Neural progenitor cell (in vitro differentiated cells): ENCODE measurements at regions not wholly inside any gene's neighbourhood (a gene's known extent, or its start where the extent isn't known, plus 50 kb on each side); places are given as distances from the start of the nearest gene placed in this dataset.

ENCODE experiments used
- DNase-seq: peaks from one replicate; pipeline ENCODE4 v3.0.0-alpha.2; 2016; ENCODE audit warnings: low spot score
- H2AFZ ChIP-seq: fragments of 200-600 bp; sonication (generic); replicated peaks from 2 replicates; pipeline ENCODE4 v1.6.1; 2016; ENCODE audit warnings: antibody characterized with exemption
- H3F3A ChIP-seq: fragments of 200-600 bp; sonication (generic); 2 replicates; pipeline ENCODE4 v1.6.1; 2016; ENCODE audit warnings: antibody characterized with exemption, low read depth
- H3K27ac ChIP-seq: fragments of 200-600 bp; sonication (generic); 2 replicates; pipeline ENCODE4 v1.5.1; 2016; ENCODE audit warnings: mild to moderate bottlenecking
- H3K27me3 ChIP-seq: fragments of 200-600 bp; sonication (generic); 2 replicates; pipeline ENCODE4 v1.6.1; 2016; ENCODE audit warnings: mild to moderate bottlenecking, moderate library complexity
- H3K36me3 ChIP-seq: fragments of 200-600 bp; sonication (generic); 2 replicates; pipeline ENCODE4 v1.5.1; 2016
- H3K4me1 ChIP-seq: fragments of 200-600 bp; sonication (generic); 2 replicates; pipeline ENCODE4 v1.6.1; 2016; ENCODE audit warnings: mixed run types
- H3K4me2 ChIP-seq: fragments of 200-600 bp; sonication (generic); 2 replicates; pipeline ENCODE4 v1.6.1; 2016
- H3K4me3 ChIP-seq: fragments of 200-600 bp; sonication (generic); 2 replicates; pipeline ENCODE4 v1.5.1; 2016
- H3K79me2 ChIP-seq: fragments of 200-600 bp; sonication (generic); 2 replicates; pipeline ENCODE4 v1.6.1; 2016; ENCODE audit warnings: low read depth
- H3K9ac ChIP-seq: fragments of 200-600 bp; sonication (generic); 2 replicates; pipeline ENCODE4 v1.6.1; 2016
- H3K9me3 ChIP-seq: fragments of 200-600 bp; sonication (generic); 2 replicates; pipeline ENCODE4 v1.5.1; 2016; ENCODE audit warnings: low read depth
- H4K20me1 ChIP-seq: fragments of 200-600 bp; sonication (generic); 2 replicates; pipeline ENCODE4 v1.6.1; 2016; ENCODE audit warnings: low read depth
- H3K27ac Mint-ChIP-seq: 3 replicates; pipeline ENCODE4 v1.8.0; 2021; ENCODE audit warnings: mixed read lengths
- H3K27me3 Mint-ChIP-seq: 2 replicates; pipeline ENCODE4 v1.8.0; 2022; ENCODE audit warnings: low read depth, mild to moderate bottlenecking, inconsistent platforms, moderate library complexity, mixed read lengths; ENCODE audit not compliant: insufficient read depth
- H3K36me3 Mint-ChIP-seq: 3 replicates; pipeline ENCODE4 v1.8.0; 2021; ENCODE audit warnings: mixed read lengths
- H3K4me1 Mint-ChIP-seq: 3 replicates; pipeline ENCODE4 v1.8.0; 2021; ENCODE audit warnings: mixed read lengths
- H3K4me3 Mint-ChIP-seq: 3 replicates; pipeline ENCODE4 v1.8.0; 2021; ENCODE audit warnings: mild to moderate bottlenecking, moderate library complexity, mixed read lengths
- H3K9me3 Mint-ChIP-seq: 3 replicates; pipeline ENCODE4 v1.8.0; 2020; ENCODE audit warnings: mixed read lengths
- CTCF ChIP-seq: fragments of 200-600 bp; sonication (generic); IDR thresholded peaks from 2 replicates; pipeline ENCODE4 v1.5.1; 2017; ENCODE audit warnings: antibody characterized with exemption, mild to moderate bottlenecking
- EZH2 ChIP-seq: fragments of 200-600 bp; sonication (generic); IDR thresholded peaks from 2 replicates; pipeline ENCODE4 v1.6.1; 2017; ENCODE audit warnings: antibody characterized with exemption, mild to moderate bottlenecking, moderate library complexity
- EZH2phosphoT487 ChIP-seq: fragments of 200-600 bp; sonication (generic); IDR thresholded peaks from 2 replicates; pipeline ENCODE4 v1.6.1; 2017; ENCODE audit warnings: antibody characterized with exemption

- TF ChIP-seq EZH2, result peak; percentile 63
- peak; percentile 20 for TF ChIP-seq EZH2phosphoT487
- no peak for TF ChIP-seq CTCF
- H3K27me3 Mint-ChIP-seq, result peaks cover 60% of the 10 kb centered on the region
- Histone ChIP-seq H3F3A (no peaks in the 10 kb centered on the region), H3K27me3 (peaks cover 91% of the 10 kb centered on the region), H4K20me1 (peaks cover 35% of the 10 kb centered on the region), H3K9me3 (no peaks in the 10 kb centered on the region), H3K36me3 (no peaks in the 10 kb centered on the region), H3K4me2 (peak overlapping the region; percentile 66), H3K4me3 (peak overlapping the region; percentile 35), H3K9ac (no peak overlapping the region), H3K79me2 (no peaks in the 10 kb centered on the region), H3K4me1 (peaks cover 14% of the 10 kb centered on the region), H3K27ac (no peak overlapping the region), H2AFZ (no peak overlapping the region)
- peaks cover 2% of the 10 kb centered on the region for H3K4me1 Mint-ChIP-seq
- H3K9me3 Mint-ChIP-seq, result no peaks in the 10 kb centered on the region
- DNase-seq, result peak; percentile 53
- H3K36me3 Mint-ChIP-seq, result no peaks in the 10 kb centered on the region
- H3K4me3 Mint-ChIP-seq, result no peak overlapping the region
- H3K27ac Mint-ChIP-seq, result no peak overlapping the region
Measured at GRCh38 chr12:114479831-114480230, 73.9 kb upstream of the TBX5 start.

GRCh38 chr12:114478865-114479264 lies 72.9 kb upstream of the TBX5 start:
- Mint-ChIP-seq H3K27ac (no peak overlapping the region), H3K4me3 (no peak overlapping the region), H3K9me3 (no peaks in the 10 kb centered on the region), H3K36me3 (no peaks in the 10 kb centered on the region), H3K4me1 (peaks cover 2% of the 10 kb centered on the region), H3K27me3 (peaks cover 60% of the 10 kb centered on the region)
- Histone ChIP-seq H3K4me2 (no peak overlapping the region), H3K79me2 (no peaks in the 10 kb centered on the region), H3K36me3 (no peaks in the 10 kb centered on the region), H3K9me3 (no peaks in the 10 kb centered on the region), H3K27me3 (peaks cover 99% of the 10 kb centered on the region), H3K4me3 (no peak overlapping the region), H3K4me1 (peaks cover 14% of the 10 kb centered on the region), H4K20me1 (peaks cover 35% of the 10 kb centered on the region), H3K9ac (no peak overlapping the region), H3K27ac (no peak overlapping the region), H3F3A (no peaks in the 10 kb centered on the region), H2AFZ (no peak overlapping the region)
- TF ChIP-seq EZH2, result no peak
- no peak for TF ChIP-seq CTCF
- no peak for TF ChIP-seq EZH2phosphoT487
- peak; percentile 15 for DNase-seq

GRCh38 chr12:114477989-114478395 lies 72.0 kb upstream of the TBX5 start:
- peaks cover 14% of the 10 kb centered on the region for H3K4me1 ChIP-seq
- no peak for DNase-seq
- H3K4me2 ChIP-seq, result no peak overlapping the region
- Mint-ChIP-seq H3K4me1 (peaks cover 2% of the 10 kb centered on the region), H3K27me3 (peaks cover 61% of the 10 kb centered on the region), H3K27ac (no peak overlapping the region), H3K9me3 (no peaks in the 10 kb centered on the region), H3K4me3 (no peak overlapping the region), H3K36me3 (no peaks in the 10 kb centered on the region)
- no peak overlapping the region for H3K9ac ChIP-seq
- no peak overlapping the region for H3K4me3 ChIP-seq
- no peak overlapping the region for H3K27ac ChIP-seq
- H2AFZ ChIP-seq, result no peak overlapping the region
- H3K36me3 ChIP-seq, result no peaks in the 10 kb centered on the region
- H3K27me3 ChIP-seq, result peaks cover 99% of the 10 kb centered on the region
- no peaks in the 10 kb centered on the region for H3K79me2 ChIP-seq
- TF ChIP-seq EZH2phosphoT487, result no peak
- no peak for TF ChIP-seq CTCF
- no peak for TF ChIP-seq EZH2
- H3F3A ChIP-seq, result no peaks in the 10 kb centered on the region
- no peaks in the 10 kb centered on the region for H3K9me3 ChIP-seq
- peaks cover 35% of the 10 kb centered on the region for H4K20me1 ChIP-seq
